ENCODE measurements at regions not wholly inside any gene's neighbourhood (a gene's known extent, or its start where the extent isn't known, plus 50 kb on each side); places are given as distances from the start of the nearest gene placed in this dataset.

DNA sequence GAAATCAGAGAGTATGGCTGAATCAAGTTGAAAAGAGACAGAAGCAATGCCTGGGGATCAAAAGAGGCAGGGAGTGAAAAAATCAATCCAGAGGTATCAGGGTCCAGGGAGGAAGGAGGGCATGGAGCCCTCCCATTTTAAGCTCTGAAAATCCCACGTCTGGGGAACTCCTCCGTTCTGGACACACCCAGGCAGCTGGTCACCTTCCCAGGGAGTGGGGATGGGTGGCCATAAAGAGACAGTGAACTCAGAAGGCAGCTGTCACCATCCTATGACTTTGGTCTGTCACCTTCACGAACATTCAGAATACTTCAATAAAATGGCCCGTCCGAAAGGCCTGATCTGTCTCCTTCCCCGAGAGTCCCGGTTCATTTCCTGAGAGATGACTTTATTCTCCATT lies 71.6 kb downstream of the MAP1LC3B2 start:
- H2AFZ ChIP-seq (ENCODE audit: insufficient read depth, low read depth, low read length, poor library complexity, severe bottlenecking): no peak overlapping the region
- no peak overlapping the region for H3K4me3 Mint-ChIP-seq
- peaks cover 0 to 2% (median 0%) of the 10 kb centered on the region in 7 donors for H3K9me3 Mint-ChIP-seq
- intact Hi-C loops (cut with micrococcal nuclease): no loop called here
- no peak for DNase-seq
- 94% methylated on average over 5 of the region's 7 CpGs for WGBS (ENCODE audit: insufficient coverage)
- TF ChIP-seq, protein P1, sequence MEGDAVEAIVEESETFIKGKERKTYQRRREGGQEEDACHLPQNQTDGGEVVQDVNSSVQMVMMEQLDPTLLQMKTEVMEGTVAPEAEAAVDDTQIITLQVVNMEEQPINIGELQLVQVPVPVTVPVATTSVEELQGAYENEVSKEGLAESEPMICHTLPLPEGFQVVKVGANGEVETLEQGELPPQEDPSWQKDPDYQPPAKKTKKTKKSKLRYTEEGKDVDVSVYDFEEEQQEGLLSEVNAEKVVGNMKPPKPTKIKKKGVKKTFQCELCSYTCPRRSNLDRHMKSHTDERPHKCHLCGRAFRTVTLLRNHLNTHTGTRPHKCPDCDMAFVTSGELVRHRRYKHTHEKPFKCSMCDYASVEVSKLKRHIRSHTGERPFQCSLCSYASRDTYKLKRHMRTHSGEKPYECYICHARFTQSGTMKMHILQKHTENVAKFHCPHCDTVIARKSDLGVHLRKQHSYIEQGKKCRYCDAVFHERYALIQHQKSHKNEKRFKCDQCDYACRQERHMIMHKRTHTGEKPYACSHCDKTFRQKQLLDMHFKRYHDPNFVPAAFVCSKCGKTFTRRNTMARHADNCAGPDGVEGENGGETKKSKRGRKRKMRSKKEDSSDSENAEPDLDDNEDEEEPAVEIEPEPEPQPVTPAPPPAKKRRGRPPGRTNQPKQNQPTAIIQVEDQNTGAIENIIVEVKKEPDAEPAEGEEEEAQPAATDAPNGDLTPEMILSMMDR (IDR thresholded peaks at IDR 0.05): no peak
- H3K27ac Mint-ChIP-seq: no peak overlapping the region
- no peak overlapping the region for H3K27ac ChIP-seq (ENCODE audit: low read depth in 1 of 2, low read length in 2 of 2)
- no peak overlapping the region for H3K4me3 ChIP-seq (replicated peaks in 1 of 3; ENCODE audit: low read depth in 2 of 3, low read length in 3 of 3)
- peaks cover 0 to 3% (median 0%) of the 10 kb centered on the region in 3 donors for H3K27me3 Mint-ChIP-seq (ENCODE audit: low read depth in 3 of 3)
- H3K9ac ChIP-seq (ENCODE audit: insufficient read depth, low read length, poor library complexity, severe bottlenecking): no peak overlapping the region
- no peak overlapping the region for H3K4me2 ChIP-seq (replicated peaks; ENCODE audit: extremely low read depth, low read length, poor library complexity, severe bottlenecking)
- no peaks in the 10 kb centered on the region for H3K79me2 ChIP-seq (ENCODE audit: insufficient read depth, low read length)
- peaks cover 50% of the 10 kb centered on the region for H3K4me1 Mint-ChIP-seq
- H3K36me3 Mint-ChIP-seq: peaks cover 0 to 3% of the 10 kb centered on the region in 2 donors
- no peaks in the 10 kb centered on the region for H3K36me3 ChIP-seq (replicated peaks in 1 of 2; ENCODE audit: control insufficient read depth in 1 of 2, insufficient read depth in 2 of 2, low read length in 2 of 2)
- H3K9me3 ChIP-seq (replicated peaks in 1 of 2; ENCODE audit: control insufficient read depth in 1 of 2, insufficient read depth in 1 of 2, low read length in 2 of 2): no peaks in the 10 kb centered on the region
- H3K27me3 ChIP-seq (ENCODE audit: control insufficient read depth in 2 of 2, insufficient read depth in 2 of 2, low read length in 2 of 2): no peaks in the 10 kb centered on the region
- H4K20me1 ChIP-seq (ENCODE audit: insufficient read depth, low read length): no peaks in the 10 kb centered on the region
- H3K4me1 ChIP-seq (ENCODE audit: control insufficient read depth in 1 of 2, insufficient read depth in 2 of 2, low read length in 2 of 2): peaks cover 25 to 33% of the 10 kb centered on the region in 2 donors

DNA sequence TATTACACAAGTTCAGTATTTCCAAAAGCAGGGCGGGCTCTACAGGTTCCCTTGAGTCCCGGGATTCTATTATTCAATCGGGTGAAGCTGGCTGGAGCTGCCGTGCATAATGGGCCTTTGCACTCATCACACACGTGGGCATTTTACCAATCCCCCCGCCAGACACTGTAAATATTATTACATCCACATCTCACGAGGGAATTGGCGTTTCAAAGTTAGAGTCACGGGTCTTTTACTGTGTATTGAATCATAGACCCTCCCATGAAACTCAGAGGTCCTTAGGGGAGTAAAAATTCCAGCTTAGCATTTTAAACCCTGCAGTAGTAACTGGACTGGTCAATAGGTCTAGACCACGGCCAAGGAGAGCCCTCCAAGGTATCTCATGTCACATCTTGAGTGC lies 70.3 kb downstream of the MAP1LC3B2 start:
- peaks cover 37% of the 10 kb centered on the region for H3K4me1 Mint-ChIP-seq
- no peaks in the 10 kb centered on the region for H3K36me3 ChIP-seq (replicated peaks in 1 of 2; ENCODE audit: control insufficient read depth in 1 of 2, insufficient read depth in 2 of 2, low read length in 2 of 2)

More for the DNA sequence above, 70.3 kb downstream of the MAP1LC3B2 start:
- H3K36me3 Mint-ChIP-seq: peaks cover 0 to 3% of the 10 kb centered on the region in 2 donors
- no peak overlapping the region for H3K9ac ChIP-seq (ENCODE audit: insufficient read depth, low read length, poor library complexity, severe bottlenecking)
- H3K27me3 Mint-ChIP-seq (ENCODE audit: low read depth in 3 of 3): peaks cover 0 to 3% (median 0%) of the 10 kb centered on the region in 3 donors
- DNase-seq: no peak
- no peaks in the 10 kb centered on the region for H4K20me1 ChIP-seq (ENCODE audit: insufficient read depth, low read length)
- no peaks in the 10 kb centered on the region for H3K9me3 ChIP-seq (replicated peaks in 1 of 2; ENCODE audit: control insufficient read depth in 1 of 2, insufficient read depth in 1 of 2, low read length in 2 of 2)
- H3K4me2 ChIP-seq (replicated peaks; ENCODE audit: extremely low read depth, low read length, poor library complexity, severe bottlenecking): no peak overlapping the region
- no peak overlapping the region for H3K27ac Mint-ChIP-seq
- H3K9me3 Mint-ChIP-seq: peaks cover 0 to 2% (median 0%) of the 10 kb centered on the region in 7 donors
- no peak overlapping the region for H3K4me3 Mint-ChIP-seq
- intact Hi-C loops (cut with micrococcal nuclease): no loop called here
- no peak overlapping the region for H3K27ac ChIP-seq (ENCODE audit: low read depth in 1 of 2, low read length in 2 of 2)
- 77% methylated on average over 3 of the region's 10 CpGs for WGBS (ENCODE audit: insufficient coverage)
- peaks cover 14 to 20% of the 10 kb centered on the region in 2 donors for H3K4me1 ChIP-seq (ENCODE audit: control insufficient read depth in 1 of 2, insufficient read depth in 2 of 2, low read length in 2 of 2)
- H2AFZ ChIP-seq (ENCODE audit: insufficient read depth, low read depth, low read length, poor library complexity, severe bottlenecking): no peak overlapping the region
- no peaks in the 10 kb centered on the region for H3K79me2 ChIP-seq (ENCODE audit: insufficient read depth, low read length)
- no peak overlapping the region for H3K4me3 ChIP-seq (replicated peaks in 1 of 3; ENCODE audit: low read depth in 2 of 3, low read length in 3 of 3)
- no peaks in the 10 kb centered on the region for H3K27me3 ChIP-seq (ENCODE audit: control insufficient read depth in 2 of 2, insufficient read depth in 2 of 2, low read length in 2 of 2)
- TF ChIP-seq, protein P1 (IDR thresholded peaks at IDR 0.05): no peak

Data from CD14-positive monocyte (primary cell).